Tibial nerve (tissue), 4 donors: ENCODE measurements at regions not wholly inside any gene's neighbourhood (a gene's known extent, or its start where the extent isn't known, plus 50 kb on each side); places are given as distances from the start of the nearest gene placed in this dataset.

Source experiments
- CTCF ChIP-seq, 5 experiments: fragments of 200-600 bp in 3 of 5; fragments of 450-650 bp in 2 of 5; sonication (generic) in 3 of 5; IDR thresholded peaks; one replicate each; pipeline ENCODE4 v1.5.1; 2016 to 2019; ENCODE audit warnings: antibody characterized with exemption in 5 of 5, mild to moderate bottlenecking in 3 of 5, moderate library complexity in 2 of 5
- EP300 ChIP-seq, 2 donors: sonication (generic); formaldehyde crosslinking; IDR thresholded peaks; one replicate each; pipeline ENCODE4 v1.6.1; 2017; ENCODE audit warnings: antibody characterized with exemption in 2 of 2, mild to moderate bottlenecking in 1 of 2
- POLR2A ChIP-seq, 2 donors: fragments of 450-650 bp; IDR thresholded peaks; one replicate each; pipeline ENCODE4 v1.6.1; 2017; ENCODE audit warnings: antibody characterized with exemption in 2 of 2, mild to moderate bottlenecking in 2 of 2, moderate library complexity in 2 of 2

GRCh38 chr5:104184264-104184663 lies 621.7 kb upstream of the NUDT12 start:
- TF ChIP-seq CTCF (IDR thresholded peaks at IDR 0.05), result no peak
- TF ChIP-seq EP300 (IDR thresholded peaks at IDR 0.05), result no peak
- TF ChIP-seq POLR2A (IDR thresholded peaks at IDR 0.05), result no peak
